Left lobe of liver (tissue), 2 donors: ENCODE measurements at regions not wholly inside any gene's neighbourhood (a gene's known extent, or its start where the extent isn't known, plus 50 kb on each side); places are given as distances from the start of the nearest gene placed in this dataset.

Experiments
- ATAC-seq: fragments of 200-7000 bp; cut with Tn5 transposase; one replicate; pipeline ENCODE4 v1.9.1; 2020; ENCODE audit warnings: mild to moderate bottlenecking, moderate library complexity
- DNase-seq: peaks from one replicate; pipeline ENCODE4 v3.0.0-alpha.2; 2020; ENCODE audit warnings: low spot score
- donor health status: DM: no; HTN: no; CAD: no; lungs with moderate emphysema.
- donor health status: DM: no; HTN: yes; CAD: no.

DNA sequence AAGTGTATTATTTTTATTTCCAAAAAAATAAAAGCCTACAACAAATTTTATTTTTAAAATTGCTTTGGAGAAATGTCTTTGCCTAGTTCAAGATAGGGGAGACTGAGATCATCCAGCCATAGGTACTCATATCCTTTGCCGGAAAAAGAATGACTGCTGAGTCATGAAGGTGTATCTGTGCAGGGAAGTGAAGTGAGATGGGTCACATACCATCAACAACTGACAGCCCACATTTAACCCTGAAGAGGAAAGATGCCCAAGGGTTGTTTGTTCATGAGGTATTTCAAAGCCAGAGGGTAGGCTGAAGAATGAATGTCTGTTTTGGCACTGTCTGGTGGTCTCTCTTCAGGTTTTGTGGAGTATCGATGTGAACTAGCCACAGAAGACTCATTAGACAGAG is 106.7 kb upstream of the TTC29 start:
- no peak for ATAC-seq
- DNase-seq = no peak

- ATAC-seq = no peak
- DNase-seq = no peak
Measured at GRCh38 chr4:147054228-147054872, 108.7 kb upstream of the TTC29 start.

DNA sequence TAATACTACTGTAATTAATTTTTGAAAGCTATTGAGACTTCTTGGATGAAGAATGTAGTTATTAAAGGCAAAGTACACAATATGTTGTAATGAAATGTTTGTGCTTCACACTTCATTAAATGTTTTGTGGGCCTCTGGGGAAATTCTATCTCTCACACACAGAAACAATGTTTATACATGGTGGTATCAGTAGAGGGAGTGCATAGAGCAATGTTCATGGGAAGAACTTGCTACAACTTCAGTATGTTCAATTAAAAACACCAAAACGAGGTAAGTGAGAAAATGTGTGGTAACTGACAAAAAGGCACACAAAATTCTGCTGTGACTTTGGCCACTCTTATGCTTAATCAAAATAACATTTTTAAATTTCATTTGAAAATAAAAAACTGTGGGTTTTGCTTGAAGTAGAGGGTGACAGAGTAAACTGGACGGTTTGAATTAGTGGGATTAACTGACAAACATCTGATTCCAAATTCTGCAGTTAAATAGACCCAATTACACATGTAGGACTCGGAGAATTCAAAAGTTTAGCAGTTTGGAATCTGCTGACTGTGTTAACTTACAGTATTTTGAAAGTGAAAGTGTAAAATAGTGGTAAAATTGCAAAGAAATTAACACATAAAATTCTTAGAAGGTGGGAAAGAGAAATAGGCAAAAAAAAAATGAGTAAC is 111.4 kb upstream of the TTC29 start:
- no peak for DNase-seq
- peak; percentile 52 for ATAC-seq

- DNase-seq = no peak
- peak; percentile 41 for ATAC-seq
Measured at GRCh38 chr4:147057611-147058190, 112.0 kb upstream of the TTC29 start.

DNA sequence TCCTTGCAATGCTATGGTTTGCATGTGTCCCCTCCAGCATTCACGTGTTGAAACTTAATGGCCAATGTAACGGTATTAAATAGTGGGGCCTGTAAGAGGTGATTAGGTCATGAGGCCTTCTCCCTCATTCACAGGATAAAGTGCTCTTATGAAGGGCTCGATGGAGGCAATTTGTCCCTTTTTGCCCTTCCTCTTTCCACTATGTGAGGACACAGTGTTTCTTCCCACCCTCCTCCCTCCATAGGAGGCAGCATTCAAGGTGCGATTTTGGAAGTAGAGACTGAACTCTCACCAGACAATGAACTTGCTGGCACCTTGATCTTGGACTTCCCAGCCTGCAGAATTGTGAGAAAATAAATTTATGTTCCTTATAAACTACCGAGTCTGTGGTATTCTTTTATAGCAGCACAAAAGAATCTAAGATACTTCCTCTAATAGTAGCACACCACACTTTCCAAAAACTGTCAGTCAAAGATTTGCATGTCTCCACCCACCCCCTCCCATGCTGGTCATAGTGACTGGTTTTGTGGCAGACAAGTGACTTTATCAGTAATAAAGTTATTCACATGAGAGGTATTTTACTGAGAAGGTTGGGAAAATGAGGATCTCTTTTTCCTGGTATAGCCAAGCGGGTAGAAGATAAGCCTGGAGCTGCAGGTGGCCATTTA is 113.5 kb upstream of the TTC29 start:
- no peak for ATAC-seq
- no peak for DNase-seq

DNA sequence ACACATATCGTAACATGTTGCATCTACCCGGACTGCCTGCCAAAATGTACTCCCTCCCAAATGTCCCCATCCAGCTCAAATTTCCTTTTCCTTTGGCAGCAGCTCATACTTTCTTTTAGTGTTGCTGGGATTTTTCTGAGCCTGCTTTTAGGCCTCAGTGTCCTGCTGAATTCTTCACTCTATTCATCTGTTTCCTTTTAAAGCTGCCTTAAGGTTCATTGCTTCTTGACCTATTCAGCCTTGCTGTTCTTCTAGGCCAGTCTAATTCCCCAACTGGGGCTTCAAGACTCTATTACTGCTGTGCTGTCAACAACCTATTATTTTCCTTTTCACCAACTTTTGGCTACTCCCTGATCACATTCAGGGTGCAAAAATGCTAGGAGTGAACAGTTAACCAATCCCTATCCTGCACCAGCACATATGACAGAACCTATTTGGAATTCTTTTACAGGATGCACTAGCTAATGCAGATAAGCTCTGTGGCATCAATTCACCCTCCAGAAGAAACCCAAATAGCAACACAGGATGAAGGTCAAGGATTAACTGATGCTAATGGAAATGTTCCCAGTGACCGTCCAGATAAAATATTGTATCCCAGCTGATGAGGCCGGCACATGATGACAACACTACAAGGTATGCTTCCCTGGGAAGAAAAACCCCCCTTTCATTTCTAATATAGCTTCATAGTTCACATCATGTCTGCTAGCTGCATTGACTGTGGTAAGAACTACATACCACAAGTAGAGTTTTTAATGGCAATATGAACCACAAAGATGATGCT is 114.7 kb upstream of the TTC29 start:
- DNase-seq (no peak), ATAC-seq (no peak)

GRCh38 chr4:147064856-147065255 is 119.2 kb upstream of the TTC29 start:
- DNase-seq = no peak
- no peak for ATAC-seq

GRCh38 chr4:147068564-147068963 is 122.9 kb upstream of the TTC29 start:
- no peak for DNase-seq

GRCh38 chr4:147071209-147071740 is 125.6 kb upstream of the TTC29 start:
- ATAC-seq = no peak
- no peak for DNase-seq

More at GRCh38 chr4:147068564-147068963, 122.9 kb upstream of the TTC29 start:
- no peak for ATAC-seq

GRCh38 chr4:147076179-147076578 is 130.5 kb upstream of the TTC29 start:
- DNase-seq (no peak), ATAC-seq (no peak)

DNA sequence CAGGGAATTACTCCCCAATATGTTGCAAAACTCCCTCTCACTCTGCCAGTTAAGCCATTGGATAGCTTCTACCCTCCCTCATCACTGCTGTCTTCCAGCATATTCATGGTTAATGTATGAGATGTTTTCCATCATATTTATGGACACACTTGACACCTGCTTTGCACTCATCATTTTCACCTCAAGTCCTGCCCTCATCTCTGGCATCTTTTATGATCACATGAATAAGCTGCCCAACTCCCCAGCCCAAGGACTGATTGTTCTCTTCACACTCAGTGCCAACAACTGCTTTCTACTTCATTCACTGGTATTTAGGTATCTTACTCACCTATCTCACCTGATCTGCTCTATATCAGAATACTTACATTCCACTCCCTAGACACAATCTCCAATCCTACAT is 131.1 kb upstream of the TTC29 start:
- ATAC-seq (no peak), DNase-seq (no peak)

- ATAC-seq (no peak), DNase-seq (no peak)
Measured at GRCh38 chr4:147078362-147078761, 132.7 kb upstream of the TTC29 start.

- no peak for ATAC-seq
- no peak for DNase-seq
Measured at GRCh38 chr4:147078875-147079658, 133.4 kb upstream of the TTC29 start.

GRCh38 chr4:147084861-147085260 is 139.2 kb upstream of the TTC29 start:
- DNase-seq (no peak), ATAC-seq (no peak)

DNA sequence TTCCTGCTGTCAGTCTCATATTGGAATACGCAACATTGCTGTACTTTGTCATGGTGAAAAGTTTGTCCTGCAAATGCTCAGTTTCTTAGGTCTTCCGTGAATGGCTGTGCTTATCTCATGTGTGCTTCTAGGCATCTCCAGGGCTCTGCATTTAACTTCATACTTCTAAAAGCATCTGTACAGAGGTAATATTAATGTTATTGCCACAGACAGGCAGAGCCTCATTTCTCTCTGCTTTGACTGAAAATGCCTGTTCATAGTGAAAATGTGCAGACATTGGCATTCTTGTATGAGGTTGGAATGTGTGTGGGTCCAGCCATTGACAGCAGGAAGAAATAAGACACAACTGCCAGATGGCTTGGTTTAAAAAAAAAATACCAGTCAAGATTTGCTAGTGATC is 140.1 kb upstream of the TTC29 start:
- DNase-seq (no peak), ATAC-seq (no peak)

DNA sequence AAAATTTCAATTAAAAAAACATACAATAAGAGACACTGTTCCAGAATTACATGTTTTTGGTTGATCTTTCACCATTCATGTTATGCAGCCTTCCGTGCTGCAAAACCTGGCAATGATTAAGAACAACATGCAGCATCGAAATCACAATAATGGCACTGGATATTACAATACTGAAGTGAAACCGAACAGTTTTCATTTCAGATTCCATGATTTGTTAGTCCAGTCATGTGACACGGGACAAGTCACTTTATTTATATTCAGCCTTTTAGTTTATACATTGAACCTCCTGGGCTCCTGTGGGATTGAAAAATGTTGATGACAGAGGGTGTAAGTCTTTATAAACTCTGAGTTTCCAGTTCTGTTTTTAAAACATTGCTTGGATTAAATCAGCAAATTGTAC is 142.5 kb upstream of the TTC29 start:
- DNase-seq (no peak), ATAC-seq (no peak)

GRCh38 chr4:147090486-147090885 is 144.8 kb upstream of the TTC29 start:
- ATAC-seq = no peak
- DNase-seq = no peak

DNA sequence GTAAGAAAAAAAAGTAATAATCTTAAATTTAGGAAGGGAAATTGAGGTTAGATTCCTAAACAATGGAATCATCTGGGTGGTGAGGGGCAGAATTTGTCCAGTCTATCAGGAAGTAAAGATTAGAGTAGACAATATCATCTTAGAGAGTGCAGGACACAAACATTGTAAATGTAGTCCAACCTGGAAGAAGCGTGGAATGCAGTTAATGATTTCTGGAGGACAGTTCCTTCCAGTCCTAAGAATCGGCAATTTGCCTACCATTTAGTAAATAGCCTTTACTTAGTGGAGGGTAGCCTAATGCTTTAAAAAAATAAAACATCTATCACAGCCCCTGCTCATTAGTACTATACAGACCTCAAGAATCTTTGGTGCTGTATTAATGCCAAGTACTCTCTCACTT is 147.5 kb upstream of the TTC29 start:
- DNase-seq (no peak), ATAC-seq (no peak)

- DNase-seq = no peak
- no peak for ATAC-seq
Measured at GRCh38 chr4:147094238-147094637, 148.6 kb upstream of the TTC29 start.
